ENCODE measurements at regions not wholly inside any gene's neighbourhood (a gene's known extent, or its start where the extent isn't known, plus 50 kb on each side); places are given as distances from the start of the nearest gene placed in this dataset.

DNA sequence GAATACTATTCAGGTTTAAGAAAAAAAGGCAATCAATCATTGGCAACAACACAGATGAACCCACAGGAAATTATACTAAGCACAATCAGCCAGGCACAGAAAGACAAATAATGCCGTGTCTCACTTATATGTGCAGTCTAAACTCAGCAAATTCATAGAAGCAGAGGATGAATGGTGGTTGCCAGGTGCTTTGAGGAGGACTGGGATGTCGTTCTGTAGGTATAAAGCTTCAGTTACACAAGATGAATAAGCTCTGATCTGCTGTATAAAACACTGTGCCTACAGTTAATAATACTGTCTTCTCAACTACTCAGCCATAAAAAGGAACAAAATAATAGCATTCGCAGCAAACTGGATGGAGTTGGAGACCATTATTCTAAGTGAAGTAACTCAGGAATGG is 324.8 kb upstream of the HSFY2 start:
- TF ChIP-seq, protein P1, sequence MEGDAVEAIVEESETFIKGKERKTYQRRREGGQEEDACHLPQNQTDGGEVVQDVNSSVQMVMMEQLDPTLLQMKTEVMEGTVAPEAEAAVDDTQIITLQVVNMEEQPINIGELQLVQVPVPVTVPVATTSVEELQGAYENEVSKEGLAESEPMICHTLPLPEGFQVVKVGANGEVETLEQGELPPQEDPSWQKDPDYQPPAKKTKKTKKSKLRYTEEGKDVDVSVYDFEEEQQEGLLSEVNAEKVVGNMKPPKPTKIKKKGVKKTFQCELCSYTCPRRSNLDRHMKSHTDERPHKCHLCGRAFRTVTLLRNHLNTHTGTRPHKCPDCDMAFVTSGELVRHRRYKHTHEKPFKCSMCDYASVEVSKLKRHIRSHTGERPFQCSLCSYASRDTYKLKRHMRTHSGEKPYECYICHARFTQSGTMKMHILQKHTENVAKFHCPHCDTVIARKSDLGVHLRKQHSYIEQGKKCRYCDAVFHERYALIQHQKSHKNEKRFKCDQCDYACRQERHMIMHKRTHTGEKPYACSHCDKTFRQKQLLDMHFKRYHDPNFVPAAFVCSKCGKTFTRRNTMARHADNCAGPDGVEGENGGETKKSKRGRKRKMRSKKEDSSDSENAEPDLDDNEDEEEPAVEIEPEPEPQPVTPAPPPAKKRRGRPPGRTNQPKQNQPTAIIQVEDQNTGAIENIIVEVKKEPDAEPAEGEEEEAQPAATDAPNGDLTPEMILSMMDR (conservative IDR thresholded peaks at IDR 0.05): no peak
- no peak overlapping the region for H3K27ac ChIP-seq

DNA sequence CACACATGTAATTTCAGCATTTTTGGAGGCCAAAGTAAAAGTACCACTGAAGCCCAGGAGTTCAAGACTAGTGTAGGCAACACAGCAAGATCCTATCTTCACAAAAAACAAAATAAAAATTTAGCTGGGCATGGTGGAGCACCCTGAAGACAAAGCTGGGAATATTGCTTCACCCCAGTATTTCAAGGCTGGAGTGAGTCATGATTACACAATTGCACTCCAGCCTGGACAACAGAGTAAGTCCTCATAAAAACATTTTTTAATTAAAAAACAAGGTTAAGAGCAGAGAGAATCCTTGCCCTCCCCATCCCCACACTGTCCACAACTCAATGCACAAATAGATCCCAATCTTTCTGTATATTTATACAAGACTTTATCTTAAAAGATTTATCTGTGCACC is 321.9 kb upstream of the HSFY2 start:
- TF ChIP-seq, protein P1 (conservative IDR thresholded peaks at IDR 0.05): no peak
- no peak overlapping the region for H3K27ac ChIP-seq

DNA sequence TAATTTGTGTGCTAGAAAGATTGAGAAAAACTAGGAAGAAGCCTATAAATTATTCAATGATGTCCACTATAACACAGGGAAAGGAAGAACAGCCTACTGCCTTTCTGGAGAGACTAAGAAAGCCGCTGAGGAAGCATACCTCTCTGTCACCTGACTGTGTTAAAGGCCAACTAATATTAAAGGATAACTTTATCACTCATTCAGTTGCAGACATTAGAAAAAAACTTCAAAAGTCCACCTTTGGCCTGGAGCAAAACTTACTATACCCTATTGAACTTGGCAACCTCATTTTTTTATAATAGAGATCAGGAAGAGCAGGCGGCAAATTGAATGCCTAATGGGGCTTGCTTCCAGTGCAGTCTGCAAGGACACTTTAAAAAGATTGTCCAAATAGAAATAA is 309.5 kb upstream of the HSFY2 start:
- H3K27ac ChIP-seq: no peak overlapping the region
- TF ChIP-seq, protein P1 (conservative IDR thresholded peaks at IDR 0.05): no peak

DNA sequence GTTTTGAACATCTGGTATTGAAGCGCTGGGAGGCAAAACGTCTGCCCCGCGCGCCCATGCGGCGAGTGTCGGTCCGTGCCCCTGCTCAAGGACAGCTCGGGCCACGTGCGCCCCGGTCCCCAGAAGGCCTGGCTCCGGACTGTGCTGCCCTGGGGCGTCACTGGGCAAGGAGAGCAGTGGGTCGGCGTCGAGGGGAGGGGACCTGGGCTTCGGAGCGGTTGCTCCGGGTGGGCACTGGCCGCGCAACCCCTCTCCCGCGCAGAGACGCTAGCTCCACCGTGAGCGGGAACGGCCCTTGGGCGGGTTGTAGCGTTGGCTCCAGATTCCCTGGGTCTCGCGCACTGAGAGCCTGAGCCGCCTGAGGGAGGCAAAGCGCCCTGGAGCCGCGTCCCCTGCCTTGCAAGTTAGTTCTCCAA is 304.2 kb upstream of the HSFY2 start:
- H3K27ac ChIP-seq: peak overlapping the region; percentile 88
- TF ChIP-seq, protein P1 (conservative IDR thresholded peaks at IDR 0.05): peak; percentile 60

DNA sequence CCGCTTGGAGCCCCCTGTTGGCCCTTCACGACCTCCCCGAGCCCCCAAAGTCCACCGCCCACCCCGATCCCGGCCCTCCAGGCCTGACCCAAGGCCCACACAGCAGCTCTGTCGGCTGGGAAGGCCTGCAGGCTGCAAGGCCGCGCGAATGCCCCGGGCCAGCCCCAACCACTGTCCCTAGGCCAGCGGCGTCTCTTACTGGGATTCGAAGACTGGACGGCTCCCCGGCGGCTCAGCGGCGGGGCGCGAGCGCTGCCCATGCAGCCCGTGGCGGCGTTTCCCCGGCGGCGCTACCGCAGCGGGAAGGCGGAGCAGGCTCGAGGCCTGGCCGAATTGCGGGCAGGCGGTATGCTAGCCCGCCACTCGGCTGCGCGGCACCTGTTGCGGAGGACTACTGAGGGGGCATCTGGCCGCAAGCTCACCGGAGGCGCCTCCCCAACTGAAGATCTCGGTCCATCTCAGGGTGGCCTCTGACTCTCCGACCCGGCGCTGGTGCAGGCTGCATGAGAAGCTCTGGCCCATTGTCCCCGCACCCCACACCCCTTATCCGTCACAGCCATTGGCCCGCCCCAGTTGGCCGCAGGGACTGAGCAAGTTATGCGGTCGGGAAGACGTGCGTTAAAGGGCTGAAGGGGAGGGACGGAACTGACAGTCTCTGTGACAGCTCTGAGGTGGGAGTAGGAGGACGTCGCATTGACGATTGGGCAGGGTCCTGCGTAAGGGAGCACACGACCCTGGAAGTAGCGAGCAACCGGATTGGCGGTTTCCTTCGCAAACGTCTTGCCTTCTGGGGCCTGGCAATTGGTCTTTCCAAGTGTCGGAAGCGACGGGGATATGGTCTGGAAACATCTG is 303.5 kb upstream of the HSFY2 start:
- TF ChIP-seq, protein P1 (conservative IDR thresholded peaks at IDR 0.05): no peak

DNA sequence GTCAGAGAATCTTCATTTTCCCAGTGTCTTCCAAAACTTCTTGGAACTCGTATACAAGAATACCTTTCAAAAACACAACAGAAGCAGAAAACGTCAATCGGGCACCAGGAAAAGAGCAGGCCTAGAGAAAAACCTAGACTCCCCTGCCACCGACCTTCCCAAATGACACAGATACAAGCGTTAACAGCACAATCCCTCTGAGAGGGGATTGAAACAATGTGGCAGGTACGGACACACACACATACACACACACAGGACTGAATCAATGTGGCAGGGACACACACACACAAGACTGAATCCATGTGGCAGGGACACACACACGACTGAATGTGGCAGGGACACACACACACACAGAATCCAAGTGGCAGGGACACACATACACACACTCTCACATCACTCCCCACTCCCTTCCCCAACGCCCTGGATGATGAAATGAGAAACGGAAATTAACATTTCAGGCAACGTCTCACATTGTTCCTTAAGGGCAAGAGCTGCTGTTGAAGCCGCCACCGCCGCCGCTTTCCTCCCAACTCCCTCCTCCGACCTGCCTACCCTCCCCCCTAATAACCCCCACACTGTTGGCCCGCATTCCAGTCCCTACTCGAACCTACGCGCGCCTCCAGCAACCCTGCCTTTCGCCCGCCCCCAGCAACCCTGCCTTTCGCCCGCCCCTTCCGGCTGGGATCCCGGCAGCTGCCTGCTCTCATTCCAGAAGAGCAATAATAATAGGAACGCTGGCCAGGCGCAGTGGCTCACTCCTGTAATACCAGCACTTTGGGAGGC is 302.1 kb upstream of the HSFY2 start:
- TF ChIP-seq, protein P1 (conservative IDR thresholded peaks at IDR 0.05): no peak
- peak overlapping the region; percentile 88 for H3K27ac ChIP-seq

More for the DNA sequence above, 303.5 kb upstream of the HSFY2 start:
- H3K27ac ChIP-seq: peak overlapping the region; percentile 88

DNA sequence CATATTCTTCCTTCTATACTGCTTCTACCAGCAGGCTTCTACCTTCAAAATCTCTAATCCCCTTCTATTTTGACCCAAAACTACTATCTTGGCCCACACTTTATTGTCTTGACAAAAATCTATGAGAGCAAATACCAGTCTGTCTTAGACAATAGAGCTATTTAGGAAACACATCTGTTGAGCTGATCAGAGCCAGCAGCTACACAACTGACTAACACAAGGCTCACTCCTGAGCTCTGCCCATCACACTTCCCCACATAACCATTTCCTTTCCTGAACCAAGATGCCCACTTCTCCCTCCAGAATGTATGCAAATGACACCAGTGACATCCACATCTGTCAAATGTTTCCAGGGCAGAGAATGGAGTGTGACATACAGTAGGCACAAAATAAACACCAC is 293.9 kb upstream of the HSFY2 start:
- H3K27ac ChIP-seq: no peak overlapping the region
- TF ChIP-seq, protein P1 (conservative IDR thresholded peaks at IDR 0.05): no peak
